ENCODE measurements at regions not wholly inside any gene's neighbourhood (a gene's known extent, or its start where the extent isn't known, plus 50 kb on each side); places are given as distances from the start of the nearest gene placed in this dataset.
A peak's percentile ranks its signal among the peaks of the same experiment; 100 is the strongest.

DNA sequence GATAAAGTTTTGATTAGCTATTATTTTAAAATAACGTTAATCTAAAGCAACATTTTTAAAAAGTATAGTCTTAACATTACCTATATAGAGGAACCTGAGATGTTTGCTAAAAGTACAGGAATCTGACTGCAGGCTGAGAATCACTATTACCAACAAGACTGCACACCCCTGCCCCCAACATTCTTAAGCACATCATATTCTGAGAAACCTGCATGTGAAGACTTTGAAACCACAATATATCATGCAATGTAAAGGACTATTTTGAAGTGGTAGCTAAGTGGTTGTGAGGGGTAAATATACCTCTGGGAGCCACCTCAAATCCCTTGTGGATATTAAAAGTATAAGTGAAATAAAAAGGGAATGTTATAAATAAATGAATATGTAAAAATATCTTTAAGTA is 119.0 kb upstream of the KLF12 start:
- Histone ChIP-seq H2AFZ (no peak overlapping the region), H3K79me2 (replicated peaks; ENCODE audit: insufficient read depth) (no peaks in the 10 kb centered on the region), H3K4me3 (no peak overlapping the region), H4K20me1 (replicated peaks; ENCODE audit: insufficient read depth) (no peaks in the 10 kb centered on the region), H3K9me2 (ENCODE audit: insufficient read depth) (no peaks in the 10 kb centered on the region; the same call in 1 of the 2 replicates), H3K4me2 (no peak overlapping the region), H3F3A (replicated peaks; ENCODE audit: low read depth) (no peaks in the 10 kb centered on the region), H3K4me1 (ENCODE audit: insufficient read depth) (no peaks in the 10 kb centered on the region), H3K36me3 (ENCODE audit: insufficient read depth) (no peaks in the 10 kb centered on the region), H3K27me3 (ENCODE audit: insufficient read depth) (no peaks in the 10 kb centered on the region), H3K27ac (ENCODE audit: low read depth) (no peak overlapping the region)
- DNase-seq (ENCODE audit: low spot score) (no peak), ATAC-seq (no peak)
- peaks cover 8% of the 10 kb centered on the region; the same call in 2 of the 3 replicates for H3K4me1 Mint-ChIP-seq
- H3K27me3 Mint-ChIP-seq (ENCODE audit: insufficient read depth, low read depth, poor library complexity): peaks cover 5% of the 10 kb centered on the region
- H3K4me3 Mint-ChIP-seq: no peak overlapping the region
- TF ChIP-seq JUNB (IDR thresholded peaks at IDR 0.05; ENCODE audit: unreplicated experiment) (no peak), EZH2phosphoT487 (IDR thresholded peaks at IDR 0.05; ENCODE audit: unreplicated experiment) (no peak), ZNF331 (CRISPR knock-in tag; IDR thresholded peaks at IDR 0.05; ENCODE audit: low read depth) (no peak)
- TF ChIP-seq, protein P1, sequence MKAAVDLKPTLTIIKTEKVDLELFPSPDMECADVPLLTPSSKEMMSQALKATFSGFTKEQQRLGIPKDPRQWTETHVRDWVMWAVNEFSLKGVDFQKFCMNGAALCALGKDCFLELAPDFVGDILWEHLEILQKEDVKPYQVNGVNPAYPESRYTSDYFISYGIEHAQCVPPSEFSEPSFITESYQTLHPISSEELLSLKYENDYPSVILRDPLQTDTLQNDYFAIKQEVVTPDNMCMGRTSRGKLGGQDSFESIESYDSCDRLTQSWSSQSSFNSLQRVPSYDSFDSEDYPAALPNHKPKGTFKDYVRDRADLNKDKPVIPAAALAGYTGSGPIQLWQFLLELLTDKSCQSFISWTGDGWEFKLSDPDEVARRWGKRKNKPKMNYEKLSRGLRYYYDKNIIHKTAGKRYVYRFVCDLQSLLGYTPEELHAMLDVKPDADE (IDR thresholded peaks at IDR 0.05): no peak
- no peak overlapping the region for H3K27ac Mint-ChIP-seq
- H3K9me3 Mint-ChIP-seq: no peaks in the 10 kb centered on the region
- H3K36me3 Mint-ChIP-seq (ENCODE audit: low read depth): no peaks in the 10 kb centered on the region

DNA sequence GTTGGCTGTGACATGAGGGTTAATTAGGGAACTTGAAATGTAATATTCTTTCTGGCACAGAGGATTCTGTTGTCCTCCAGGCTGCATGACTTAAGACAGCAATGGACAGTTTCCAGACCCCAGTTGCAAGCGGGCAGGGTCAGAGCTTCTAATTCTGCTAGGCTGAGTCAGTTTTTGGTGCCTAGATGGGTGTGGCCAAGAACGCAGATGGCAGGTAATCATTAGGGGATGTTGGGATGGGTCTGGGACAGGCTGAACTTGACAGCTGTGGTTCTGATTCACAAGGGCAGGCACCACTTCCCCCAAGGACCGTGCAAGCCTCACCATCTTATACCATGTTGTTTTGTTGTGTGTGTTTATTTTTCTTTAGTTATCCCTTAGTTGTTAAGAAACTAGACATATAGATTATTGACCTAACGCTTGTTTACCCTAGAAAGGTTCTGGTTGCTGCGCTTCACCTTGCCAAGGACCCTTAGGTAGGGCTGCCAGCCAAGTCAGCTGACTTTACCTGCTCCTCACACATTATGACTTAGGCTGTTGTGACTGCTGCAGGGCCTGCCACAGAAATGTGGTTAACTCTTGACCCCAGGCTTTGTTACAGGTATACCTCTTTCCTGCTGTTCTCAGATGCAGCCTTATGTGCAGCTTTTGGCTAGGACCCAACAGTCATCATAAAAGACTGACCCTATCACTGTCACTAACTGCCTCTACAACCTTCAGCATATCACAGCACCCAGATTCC is 117.7 kb upstream of the KLF12 start:
- no peak overlapping the region for H3K4me2 ChIP-seq
- H3K4me1 ChIP-seq (ENCODE audit: insufficient read depth): no peaks in the 10 kb centered on the region
- TF ChIP-seq, protein P2, sequence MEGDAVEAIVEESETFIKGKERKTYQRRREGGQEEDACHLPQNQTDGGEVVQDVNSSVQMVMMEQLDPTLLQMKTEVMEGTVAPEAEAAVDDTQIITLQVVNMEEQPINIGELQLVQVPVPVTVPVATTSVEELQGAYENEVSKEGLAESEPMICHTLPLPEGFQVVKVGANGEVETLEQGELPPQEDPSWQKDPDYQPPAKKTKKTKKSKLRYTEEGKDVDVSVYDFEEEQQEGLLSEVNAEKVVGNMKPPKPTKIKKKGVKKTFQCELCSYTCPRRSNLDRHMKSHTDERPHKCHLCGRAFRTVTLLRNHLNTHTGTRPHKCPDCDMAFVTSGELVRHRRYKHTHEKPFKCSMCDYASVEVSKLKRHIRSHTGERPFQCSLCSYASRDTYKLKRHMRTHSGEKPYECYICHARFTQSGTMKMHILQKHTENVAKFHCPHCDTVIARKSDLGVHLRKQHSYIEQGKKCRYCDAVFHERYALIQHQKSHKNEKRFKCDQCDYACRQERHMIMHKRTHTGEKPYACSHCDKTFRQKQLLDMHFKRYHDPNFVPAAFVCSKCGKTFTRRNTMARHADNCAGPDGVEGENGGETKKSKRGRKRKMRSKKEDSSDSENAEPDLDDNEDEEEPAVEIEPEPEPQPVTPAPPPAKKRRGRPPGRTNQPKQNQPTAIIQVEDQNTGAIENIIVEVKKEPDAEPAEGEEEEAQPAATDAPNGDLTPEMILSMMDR (conservative IDR thresholded peaks at IDR 0.05; ENCODE audit: low read depth in 2 of 2): no peak
- no peak for TF ChIP-seq NANOG (IDR thresholded peaks at IDR 0.05; ENCODE audit: borderline replicate concordance)
- TF ChIP-seq EZH2phosphoT487 (IDR thresholded peaks at IDR 0.05; ENCODE audit: unreplicated experiment): no peak
- TF ChIP-seq ZNF331 (CRISPR knock-in tag; IDR thresholded peaks at IDR 0.05; ENCODE audit: low read depth): no peak
- no peak for TF ChIP-seq STAT1 (IDR thresholded peaks at IDR 0.05; ENCODE audit: unreplicated experiment)
- no peak for TF ChIP-seq ZNF114 (CRISPR knock-in tag; IDR thresholded peaks at IDR 0.05)
- no peak for TF ChIP-seq CREB1 (CRISPR knock-in tag; IDR thresholded peaks at IDR 0.05; ENCODE audit: low read depth)
- TF ChIP-seq, protein P3, sequence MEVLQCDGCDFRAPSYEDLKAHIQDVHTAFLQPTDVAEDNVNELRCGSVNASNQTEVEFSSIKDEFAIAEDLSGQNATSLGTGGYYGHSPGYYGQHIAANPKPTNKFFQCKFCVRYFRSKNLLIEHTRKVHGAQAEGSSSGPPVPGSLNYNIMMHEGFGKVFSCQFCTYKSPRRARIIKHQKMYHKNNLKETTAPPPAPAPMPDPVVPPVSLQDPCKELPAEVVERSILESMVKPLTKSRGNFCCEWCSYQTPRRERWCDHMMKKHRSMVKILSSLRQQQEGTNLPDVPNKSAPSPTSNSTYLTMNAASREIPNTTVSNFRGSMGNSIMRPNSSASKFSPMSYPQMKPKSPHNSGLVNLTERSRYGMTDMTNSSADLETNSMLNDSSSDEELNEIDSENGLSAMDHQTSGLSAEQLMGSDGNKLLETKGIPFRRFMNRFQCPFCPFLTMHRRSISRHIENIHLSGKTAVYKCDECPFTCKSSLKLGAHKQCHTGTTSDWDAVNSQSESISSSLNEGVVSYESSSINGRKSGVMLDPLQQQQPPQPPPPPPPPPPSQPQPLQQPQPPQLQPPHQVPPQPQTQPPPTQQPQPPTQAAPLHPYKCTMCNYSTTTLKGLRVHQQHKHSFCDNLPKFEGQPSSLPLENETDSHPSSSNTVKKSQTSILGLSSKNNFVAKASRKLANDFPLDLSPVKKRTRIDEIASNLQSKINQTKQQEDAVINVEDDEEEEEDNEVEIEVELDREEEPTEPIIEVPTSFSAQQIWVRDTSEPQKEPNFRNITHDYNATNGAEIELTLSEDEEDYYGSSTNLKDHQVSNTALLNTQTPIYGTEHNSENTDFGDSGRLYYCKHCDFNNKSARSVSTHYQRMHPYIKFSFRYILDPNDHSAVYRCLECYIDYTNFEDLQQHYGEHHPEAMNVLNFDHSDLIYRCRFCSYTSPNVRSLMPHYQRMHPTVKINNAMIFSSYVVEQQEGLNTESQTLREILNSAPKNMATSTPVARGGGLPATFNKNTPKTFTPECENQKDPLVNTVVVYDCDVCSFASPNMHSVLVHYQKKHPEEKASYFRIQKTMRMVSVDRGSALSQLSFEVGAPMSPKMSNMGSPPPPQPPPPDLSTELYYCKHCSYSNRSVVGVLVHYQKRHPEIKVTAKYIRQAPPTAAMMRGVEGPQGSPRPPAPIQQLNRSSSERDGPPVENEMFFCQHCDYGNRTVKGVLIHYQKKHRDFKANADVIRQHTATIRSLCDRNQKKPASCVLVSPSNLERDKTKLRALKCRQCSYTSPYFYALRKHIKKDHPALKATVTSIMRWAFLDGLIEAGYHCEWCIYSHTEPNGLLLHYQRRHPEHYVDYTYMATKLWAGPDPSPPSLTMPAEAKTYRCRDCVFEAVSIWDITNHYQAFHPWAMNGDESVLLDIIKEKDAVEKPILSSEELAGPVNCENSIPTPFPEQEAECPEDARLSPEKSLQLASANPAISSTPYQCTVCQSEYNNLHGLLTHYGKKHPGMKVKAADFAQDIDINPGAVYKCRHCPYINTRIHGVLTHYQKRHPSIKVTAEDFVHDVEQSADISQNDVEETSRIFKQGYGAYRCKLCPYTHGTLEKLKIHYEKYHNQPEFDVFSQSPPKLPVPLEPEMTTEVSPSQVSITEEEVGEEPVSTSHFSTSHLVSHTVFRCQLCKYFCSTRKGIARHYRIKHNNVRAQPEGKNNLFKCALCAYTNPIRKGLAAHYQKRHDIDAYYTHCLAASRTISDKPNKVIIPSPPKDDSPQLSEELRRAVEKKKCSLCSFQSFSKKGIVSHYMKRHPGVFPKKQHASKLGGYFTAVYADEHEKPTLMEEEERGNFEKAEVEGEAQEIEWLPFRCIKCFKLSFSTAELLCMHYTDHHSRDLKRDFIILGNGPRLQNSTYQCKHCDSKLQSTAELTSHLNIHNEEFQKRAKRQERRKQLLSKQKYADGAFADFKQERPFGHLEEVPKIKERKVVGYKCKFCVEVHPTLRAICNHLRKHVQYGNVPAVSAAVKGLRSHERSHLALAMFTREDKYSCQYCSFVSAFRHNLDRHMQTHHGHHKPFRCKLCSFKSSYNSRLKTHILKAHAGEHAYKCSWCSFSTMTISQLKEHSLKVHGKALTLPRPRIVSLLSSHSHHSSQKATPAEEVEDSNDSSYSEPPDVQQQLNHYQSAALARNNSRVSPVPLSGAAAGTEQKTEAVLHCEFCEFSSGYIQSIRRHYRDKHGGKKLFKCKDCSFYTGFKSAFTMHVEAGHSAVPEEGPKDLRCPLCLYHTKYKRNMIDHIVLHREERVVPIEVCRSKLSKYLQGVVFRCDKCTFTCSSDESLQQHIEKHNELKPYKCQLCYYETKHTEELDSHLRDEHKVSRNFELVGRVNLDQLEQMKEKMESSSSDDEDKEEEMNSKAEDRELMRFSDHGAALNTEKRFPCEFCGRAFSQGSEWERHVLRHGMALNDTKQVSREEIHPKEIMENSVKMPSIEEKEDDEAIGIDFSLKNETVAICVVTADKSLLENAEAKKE (CRISPR knock-in tag; IDR thresholded peaks at IDR 0.05): no peak
- Mint-ChIP-seq H3K9me3 (no peaks in the 10 kb centered on the region), H3K36me3 (ENCODE audit: low read depth) (no peaks in the 10 kb centered on the region), H3K4me3 (no peak overlapping the region), H3K27me3 (ENCODE audit: insufficient read depth, low read depth, poor library complexity) (peaks cover 5% of the 10 kb centered on the region), H3K4me1 (peaks cover 4% of the 10 kb centered on the region; the same call in 1 of the 3 replicates), H3K27ac (no peak overlapping the region)
- H3K27me3 ChIP-seq (ENCODE audit: insufficient read depth): no peaks in the 10 kb centered on the region
- no peak overlapping the region for H3K4me3 ChIP-seq
- DNase-seq (ENCODE audit: low spot score) (no peak), ATAC-seq (no peak)
- no peaks in the 10 kb centered on the region; the same call in 1 of the 2 replicates for H3K9me2 ChIP-seq (ENCODE audit: insufficient read depth)
- H4K20me1 ChIP-seq (replicated peaks; ENCODE audit: insufficient read depth): no peaks in the 10 kb centered on the region
- H3K79me2 ChIP-seq (replicated peaks; ENCODE audit: insufficient read depth): no peaks in the 10 kb centered on the region
- no peak overlapping the region for H3K27ac ChIP-seq (ENCODE audit: low read depth)
- no peaks in the 10 kb centered on the region for H3K36me3 ChIP-seq (ENCODE audit: insufficient read depth)
- no peaks in the 10 kb centered on the region for H3F3A ChIP-seq (replicated peaks; ENCODE audit: low read depth)
- H2AFZ ChIP-seq: 0 out of 2 replicates have a peak overlapping the region, but pooled peaks have one; percentile 59
